ENCODE measurements at regions not wholly inside any gene's neighbourhood (a gene's known extent, or its start where the extent isn't known, plus 50 kb on each side); places are given as distances from the start of the nearest gene placed in this dataset.
"Not testable (repeated sequence)": the region's sequence is repeated elsewhere in the genome, so short reads cannot be mapped to it uniquely, and the experiment has no call there.

GRCh38 chr1:146630302-146630701 lies 307.8 kb upstream of the NBPF12 start:
- not testable (repeated sequence) for DNase-seq

GRCh38 chr1:146618582-146618981 lies 319.5 kb upstream of the NBPF12 start:
- DNase-seq = not testable (repeated sequence)

- DNase-seq = not testable (repeated sequence)
These were observed 333.4 kb upstream of the NBPF12 start for GRCh38 chr1:146604681-146605080.

GRCh38 chr1:146600720-146601307 lies 337.3 kb upstream of the NBPF12 start:
- DNase-seq = not testable (repeated sequence)

GRCh38 chr1:146599906-146600305 lies 338.2 kb upstream of the NBPF12 start:
- DNase-seq = not testable (repeated sequence)

- not testable (repeated sequence) for DNase-seq
These were observed 352.4 kb upstream of the NOTCH2NLA start for GRCh38 chr1:146581229-146581628.

- DNase-seq = not testable (repeated sequence)
These were observed 338.7 kb upstream of the NOTCH2NLA start for GRCh38 chr1:146567541-146567940.

GRCh38 chr1:146558032-146558431 lies 329.2 kb upstream of the NOTCH2NLA start:
- not testable (repeated sequence) for DNase-seq

- DNase-seq = not testable (repeated sequence)
These were observed 327.6 kb upstream of the NOTCH2NLA start for GRCh38 chr1:146556405-146556804.

GRCh38 chr1:146552414-146552813 lies 323.6 kb upstream of the NOTCH2NLA start:
- not testable (repeated sequence) for DNase-seq

- not testable (repeated sequence) for DNase-seq
These were observed 319.9 kb upstream of the NOTCH2NLA start for GRCh38 chr1:146548684-146549083.

GRCh38 chr1:146546189-146546588 lies 317.4 kb upstream of the NOTCH2NLA start:
- DNase-seq = not testable (repeated sequence)

GRCh38 chr1:146537775-146538373 lies 309.1 kb upstream of the NOTCH2NLA start:
- DNase-seq = not testable (repeated sequence)

GRCh38 chr1:146536028-146536427 lies 307.2 kb upstream of the NOTCH2NLA start:
- DNase-seq = not testable (repeated sequence)

GRCh38 chr1:146535575-146535974 lies 306.8 kb upstream of the NOTCH2NLA start:
- DNase-seq = not testable (repeated sequence)

- not testable (repeated sequence) for DNase-seq
These were observed 302.1 kb upstream of the NOTCH2NLA start for GRCh38 chr1:146530958-146531357.

GRCh38 chr1:146522812-146523211 lies 294.0 kb upstream of the NOTCH2NLA start:
- not testable (repeated sequence) for DNase-seq

GRCh38 chr1:146522345-146522744 lies 293.5 kb upstream of the NOTCH2NLA start:
- DNase-seq = not testable (repeated sequence)

GRCh38 chr1:146521804-146522203 lies 293.0 kb upstream of the NOTCH2NLA start:
- not testable (repeated sequence) for DNase-seq

- not testable (repeated sequence) for DNase-seq
These were observed 284.9 kb upstream of the NOTCH2NLA start for GRCh38 chr1:146513754-146514153.

GRCh38 chr1:146511047-146511777 lies 282.4 kb upstream of the NOTCH2NLA start:
- not testable (repeated sequence) for DNase-seq

GRCh38 chr1:146510248-146510983 lies 281.6 kb upstream of the NOTCH2NLA start:
- DNase-seq = not testable (repeated sequence)

- not testable (repeated sequence) for DNase-seq
These were observed 275.3 kb upstream of the NOTCH2NLA start for GRCh38 chr1:146504121-146504520.
